GM12878 (cell line): ENCODE measurements at regions not wholly inside any gene's neighbourhood (a gene's known extent, or its start where the extent isn't known, plus 50 kb on each side); places are given as distances from the start of the nearest gene placed in this dataset.

Experiments
- ATAC-seq: fragments of 200-7000 bp; cut with Tn5 transposase; 3 replicates; pipeline ENCODE4 v1.9.1; 2020; ENCODE audit warnings: mild to moderate bottlenecking, moderate library complexity
- BruUV-seq: library from RNA; stranded (reverse); fragments of 400-500 nt; replicated peaks from 2 replicates; lab custom pipeline; 2021; lab: Mats Ljungman, UMichigan
- CTCF ChIA-PET: fragments of 300-600 bp; sonication (Branson Sonifier 250); formaldehyde crosslinking; extraction: SDS; loops from one replicate; lab custom pipeline; 2021; ENCODE audit warnings: inconsistent platforms; lab: Yijun Ruan, JAX
- POLR2A ChIA-PET: fragments of 350-600 bp; formaldehyde crosslinking; extraction: SDS; loops from one replicate; lab custom pipeline; 2021; ENCODE audit warnings: inconsistent platforms; lab: Charles Lee
- RAD21 ChIA-PET: fragments of 300-600 bp; sonication (Branson Sonifier 250); formaldehyde crosslinking; loops from one replicate; lab custom pipeline; 2023; ENCODE audit warnings: antibody characterized with exemption; ENCODE audit not compliant: unreplicated experiment; lab: Charles Lee
- SMC1A ChIA-PET: fragments of 300-600 bp; sonication (Branson Sonifier 250); formaldehyde crosslinking; loops from one replicate; lab custom pipeline; 2023; ENCODE audit not compliant: unreplicated experiment, uncharacterized antibody; lab: Charles Lee
- DNase-seq: peaks from one replicate; pipeline ENCODE4 v3.0.0-alpha.2; 2011; ENCODE audit warnings: low read depth, low spot score
- FAIRE-seq: peaks from 3 replicates; lab custom pipeline; 2011; peaks lifted over from hg19 to GRCh38; lab: Jason Lieb, UNC
- H2AFZ ChIP-seq: 2 replicates; pipeline ENCODE4 v1.6.0; 2011; ENCODE audit warnings: low read depth, low read length, control low read depth; ENCODE audit not compliant: control insufficient read depth
- H3K27ac ChIP-seq: 2 replicates; pipeline ENCODE4 v1.5.1; 2011; ENCODE audit warnings: control low read depth; ENCODE audit not compliant: control insufficient read depth, insufficient read depth
- H3K27me3 ChIP-seq, 2 experiments: replicated peaks in 1 of 2; 2 replicates each; pipeline versions ENCODE4 v1.6.0 to v1.6.1; 2011; ENCODE audit warnings: low read length in 1 of 2; ENCODE audit not compliant: control insufficient read depth in 2 of 2, insufficient read depth in 2 of 2
- H3K36me3 ChIP-seq, 2 experiments: 2 replicates each; pipeline ENCODE4 v1.5.1; 2011; ENCODE audit warnings: low read length in 1 of 2; ENCODE audit not compliant: control insufficient read depth in 2 of 2, insufficient read depth in 2 of 2
- H3K4me1 ChIP-seq: 2 replicates; pipeline ENCODE4 v1.6.1; 2011; ENCODE audit warnings: mild to moderate bottlenecking, low read length, moderate library complexity, mixed read lengths; ENCODE audit not compliant: control insufficient read depth, insufficient read depth
- H3K4me2 ChIP-seq: 2 replicates; pipeline ENCODE4 v1.6.0; 2011; ENCODE audit warnings: control low read depth; ENCODE audit not compliant: control insufficient read depth, insufficient read depth
- H3K4me3 ChIP-seq: fragments of 200-600 bp; sonication (generic); 2 replicates; pipeline ENCODE4 v1.5.1; 2016
- H3K79me2 ChIP-seq: 2 replicates; pipeline ENCODE4 v1.6.0; 2011; ENCODE audit warnings: low read length; ENCODE audit not compliant: control insufficient read depth, insufficient read depth
- H3K9ac ChIP-seq: 2 replicates; pipeline ENCODE4 v1.8.0; 2011; ENCODE audit warnings: low read length, control low read depth, mixed read lengths; ENCODE audit not compliant: control insufficient read depth, insufficient read depth
- H3K9me3 ChIP-seq: replicated peaks from 3 replicates; pipeline ENCODE4 v1.5.1; 2011; ENCODE audit warnings: mild to moderate bottlenecking, low read length; ENCODE audit not compliant: control insufficient read depth, insufficient read depth
- H4K20me1 ChIP-seq: 2 replicates; pipeline ENCODE4 v1.6.0; 2011; ENCODE audit not compliant: control insufficient read depth, insufficient read depth
- CBX3 ChIP-seq: fragments of 200-600 bp; sonication (generic); IDR thresholded peaks from 2 replicates; pipeline ENCODE4 v1.6.1; 2016; ENCODE audit warnings: low read depth, borderline replicate concordance
- CHD4 ChIP-seq: fragments of 200-600 bp; sonication (generic); IDR thresholded peaks from 2 replicates; pipeline ENCODE4 v1.6.1; 2016; ENCODE audit warnings: mild to moderate bottlenecking
- RAD21 ChIP-seq: IDR thresholded peaks from 2 replicates; pipeline ENCODE4 v1.6.1; 2011; ENCODE audit warnings: mild to moderate bottlenecking, low read depth, low read length, moderate library complexity; ENCODE audit not compliant: insufficient read depth
- RB1 ChIP-seq: fragments of 450-650 bp; formaldehyde crosslinking; IDR thresholded peaks from 2 replicates; pipeline ENCODE4 v1.6.1; 2017; ENCODE audit warnings: mild to moderate bottlenecking, borderline replicate concordance
- SKIL ChIP-seq: fragments of 450-650 bp; IDR thresholded peaks from 2 replicates; pipeline ENCODE4 v1.6.1; 2017; ENCODE audit warnings: mild to moderate bottlenecking, low read depth, inconsistent platforms; ENCODE audit not compliant: poor library complexity, severe bottlenecking
- ZBTB33 ChIP-seq: fragments of 450-650 bp; IDR thresholded peaks from 2 replicates; pipeline ENCODE4 v1.6.1; 2017; ENCODE audit warnings: mild to moderate bottlenecking
- ZNF274 ChIP-seq: IDR thresholded peaks from one replicate; pipeline ENCODE4 v1.8.0; 2011; ENCODE audit not compliant: insufficient read length, insufficient read depth
- WGBS: methylation state at CpG from one replicate; pipeline ENCODE4 v1.1.6; 2016; ENCODE audit warnings: low lambda C conversion rate; ENCODE audit not compliant: insufficient replicate concordance, insufficient coverage; ENCODE audit errors: missing lambda C conversion rate; 5-methylcytosine and 5-hydroxymethylcytosine counted together
- in situ Hi-C: fragments of 300-500 bp; cut with MboI; formaldehyde crosslinking; loops from 9 replicates; pipeline ENCODE4 v1.14.3; 2018; ENCODE audit warnings: mixed read lengths
- intact Hi-C: fragments of 100-400 bp; cut with micrococcal nuclease; formaldehyde crosslinking; loops from one replicate; pipeline ENCODE4 v1.14.2; 2022; ENCODE audit not compliant: unreplicated experiment
- TF ChIP-seq, protein P1 (sequence below): fragments of 450-650 bp; IDR thresholded peaks from 2 replicates; pipeline ENCODE4 v1.6.1; 2017; ENCODE audit warnings: mild to moderate bottlenecking, moderate library complexity

DNA sequence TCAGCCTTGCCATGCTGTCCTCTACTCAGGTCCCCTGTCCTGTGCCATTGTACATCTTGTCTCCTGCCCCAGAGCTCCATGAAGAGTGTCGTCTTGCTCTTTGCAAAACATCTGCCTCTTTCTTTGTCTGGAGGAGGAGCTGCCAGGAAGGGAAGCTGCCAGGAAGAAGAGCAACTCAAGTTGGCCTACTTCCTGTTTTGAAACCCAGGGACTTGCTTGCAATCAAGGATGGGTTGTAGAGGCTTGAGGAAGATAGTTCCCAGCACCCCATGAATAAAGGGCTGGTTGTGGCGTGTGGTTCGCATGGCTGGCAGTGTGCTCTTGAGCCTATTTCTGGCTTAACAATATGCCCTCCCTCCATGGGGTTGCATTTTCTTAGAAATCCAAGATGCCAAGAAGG is 53.0 kb upstream of the CPEB4 start:
- TF ChIP-seq CHD4 (no peak), RB1 (no peak)
- ChIA-PET RAD21 (interaction anchor here (1.6 to 3.6 kb wide), 2 partner anchors 13 to 49 kb away, joined by 8 to 21 read pairs; no protein-coding TSS in a partner anchor), CTCF (interaction anchor here (1.0 to 1.7 kb wide), 4 partner anchors 8 to 219 kb away, joined by 3 to 5 read pairs (median 4); partner anchors contain the start of gene BOD1), SMC1A (interaction anchor here (1.0 to 19.8 kb wide), 5 partner anchors 12 to 59 kb away, joined by 3 to 283 read pairs (median 97); partner anchors contain the start of gene CPEB4), POLR2A (interaction anchor here (0.8 kb wide), 1 partner anchor 56 kb away, joined by 3 read pairs; no protein-coding TSS in a partner anchor)
- no peak for FAIRE-seq
- Histone ChIP-seq H3K4me1 (peaks cover 22% of the 10 kb centered on the region), H3K4me2 (no peak overlapping the region), H3K27ac (no peak overlapping the region), H3K4me3 (no peak overlapping the region), H2AFZ (no peak overlapping the region), H4K20me1 (no peaks in the 10 kb centered on the region), H3K79me2 (no peaks in the 10 kb centered on the region), H3K27me3 (no peaks in the 10 kb centered on the region), H3K9ac (no peak overlapping the region), H3K36me3 (no peaks in the 10 kb centered on the region), H3K9me3 (no peaks in the 10 kb centered on the region)
- 71% methylated on average over 3 of the region's 3 CpGs for WGBS
- no peak for DNase-seq
- intact Hi-C loops (no loop called here), in situ Hi-C loops (no loop called here)
- no peak for ATAC-seq
- BruUV-seq = no TSS peak

DNA sequence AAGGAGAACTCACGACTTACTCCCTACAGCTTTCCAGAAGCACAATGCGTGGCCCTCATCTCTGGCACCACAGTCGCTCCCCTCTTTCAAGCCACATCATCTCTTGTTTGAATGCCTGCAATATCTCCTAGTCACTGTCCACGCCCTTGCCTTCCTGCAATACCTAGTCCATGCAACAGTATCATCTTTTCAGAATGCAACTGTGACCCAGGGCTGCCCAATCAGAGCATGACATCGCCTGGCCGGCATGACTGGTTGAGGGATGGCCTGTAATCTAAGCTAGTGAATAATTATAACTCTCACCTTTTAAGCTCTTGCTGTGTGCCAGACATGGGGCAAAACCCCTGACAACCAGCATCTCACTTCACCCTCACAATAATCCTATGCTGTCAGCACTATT is 52.5 kb upstream of the CPEB4 start:
- intact Hi-C loops = no loop called here
- H2AFZ ChIP-seq = no peak overlapping the region
- no peak overlapping the region for H3K4me3 ChIP-seq
- CTCF ChIA-PET = interaction anchor here (1.0 to 1.7 kb wide), 4 partner anchors 9 to 219 kb away, joined by 3 to 5 read pairs (median 4); partner anchors contain the start of gene BOD1
- no peaks in the 10 kb centered on the region for H3K79me2 ChIP-seq
- no peak overlapping the region for H3K27ac ChIP-seq
- H3K4me2 ChIP-seq = no peak overlapping the region
- RAD21 ChIA-PET = interaction anchor here (1.1 to 3.6 kb wide), 3 partner anchors 14 to 90 kb away, joined by 3 to 21 read pairs (median 8); no protein-coding TSS in a partner anchor
- no peak for FAIRE-seq
- H3K27me3 ChIP-seq = no peaks in the 10 kb centered on the region
- SMC1A ChIA-PET = interaction anchor here (0.6 to 19.8 kb wide), 7 partner anchors 12 to 82 kb away, joined by 3 to 283 read pairs (median 5); partner anchors contain the start of gene CPEB4
- H3K9ac ChIP-seq = no peak overlapping the region
- DNase-seq = no peak
- BruUV-seq = no TSS peak
- POLR2A ChIA-PET = interaction anchor here (0.5 to 0.8 kb wide), 2 partner anchors 49 to 55 kb away, joined by 3 read pairs; no protein-coding TSS in a partner anchor
- 69% methylated on average over 6 of the region's 6 CpGs for WGBS
- no peaks in the 10 kb centered on the region for H4K20me1 ChIP-seq
- in situ Hi-C loops = no loop called here
- no peaks in the 10 kb centered on the region for H3K36me3 ChIP-seq
- H3K4me1 ChIP-seq = peaks cover 17% of the 10 kb centered on the region
- no peaks in the 10 kb centered on the region for H3K9me3 ChIP-seq
- no peak for ATAC-seq
- TF ChIP-seq RAD21 = no peak
- no peak for TF ChIP-seq SKIL
- TF ChIP-seq, protein P1, sequence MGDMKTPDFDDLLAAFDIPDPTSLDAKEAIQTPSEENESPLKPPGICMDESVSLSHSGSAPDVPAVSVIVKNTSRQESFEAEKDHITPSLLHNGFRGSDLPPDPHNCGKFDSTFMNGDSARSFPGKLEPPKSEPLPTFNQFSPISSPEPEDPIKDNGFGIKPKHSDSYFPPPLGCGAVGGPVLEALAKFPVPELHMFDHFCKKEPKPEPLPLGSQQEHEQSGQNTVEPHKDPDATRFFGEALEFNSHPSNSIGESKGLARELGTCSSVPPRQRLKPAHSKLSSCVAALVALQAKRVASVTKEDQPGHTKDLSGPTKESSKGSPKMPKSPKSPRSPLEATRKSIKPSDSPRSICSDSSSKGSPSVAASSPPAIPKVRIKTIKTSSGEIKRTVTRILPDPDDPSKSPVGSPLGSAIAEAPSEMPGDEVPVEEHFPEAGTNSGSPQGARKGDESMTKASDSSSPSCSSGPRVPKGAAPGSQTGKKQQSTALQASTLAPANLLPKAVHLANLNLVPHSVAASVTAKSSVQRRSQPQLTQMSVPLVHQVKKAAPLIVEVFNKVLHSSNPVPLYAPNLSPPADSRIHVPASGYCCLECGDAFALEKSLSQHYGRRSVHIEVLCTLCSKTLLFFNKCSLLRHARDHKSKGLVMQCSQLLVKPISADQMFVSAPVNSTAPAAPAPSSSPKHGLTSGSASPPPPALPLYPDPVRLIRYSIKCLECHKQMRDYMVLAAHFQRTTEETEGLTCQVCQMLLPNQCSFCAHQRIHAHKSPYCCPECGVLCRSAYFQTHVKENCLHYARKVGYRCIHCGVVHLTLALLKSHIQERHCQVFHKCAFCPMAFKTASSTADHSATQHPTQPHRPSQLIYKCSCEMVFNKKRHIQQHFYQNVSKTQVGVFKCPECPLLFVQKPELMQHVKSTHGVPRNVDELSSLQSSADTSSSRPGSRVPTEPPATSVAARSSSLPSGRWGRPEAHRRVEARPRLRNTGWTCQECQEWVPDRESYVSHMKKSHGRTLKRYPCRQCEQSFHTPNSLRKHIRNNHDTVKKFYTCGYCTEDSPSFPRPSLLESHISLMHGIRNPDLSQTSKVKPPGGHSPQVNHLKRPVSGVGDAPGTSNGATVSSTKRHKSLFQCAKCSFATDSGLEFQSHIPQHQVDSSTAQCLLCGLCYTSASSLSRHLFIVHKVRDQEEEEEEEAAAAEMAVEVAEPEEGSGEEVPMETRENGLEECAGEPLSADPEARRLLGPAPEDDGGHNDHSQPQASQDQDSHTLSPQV = no peak
- no peak for TF ChIP-seq ZBTB33
- TF ChIP-seq CBX3 = no peak
- TF ChIP-seq ZNF274 = no peak
